ENCODE measurements at regions not wholly inside any gene's neighbourhood (a gene's known extent, or its start where the extent isn't known, plus 50 kb on each side); places are given as distances from the start of the nearest gene placed in this dataset.

GRCh38 chr15:45794712-45795439 lies 160.0 kb downstream of the SQOR start:
- TF ChIP-seq POLR2AphosphoS2 (conservative IDR thresholded peaks at IDR 0.05; ENCODE audit: low read length) = no peak
- no peak for TF ChIP-seq CEBPB (IDR thresholded peaks at IDR 0.05)
- no peak for TF ChIP-seq PHF8 (IDR thresholded peaks at IDR 0.05; ENCODE audit: borderline replicate concordance, low read depth)
- TF ChIP-seq CTCF (IDR thresholded peaks at IDR 0.05) = no peak

All from A549 (cell line).